SHP77 treated with DMSO at 0.1 percent for 48 hours (cell line): ENCODE measurements at regions not wholly inside any gene's neighbourhood (a gene's known extent, or its start where the extent isn't known, plus 50 kb on each side); places are given as distances from the start of the nearest gene placed in this dataset.

Source experiments
- DNase-seq: peaks from one replicate; lab custom pipeline; 2025; lab: John Stamatoyannopoulos, UW

DNA sequence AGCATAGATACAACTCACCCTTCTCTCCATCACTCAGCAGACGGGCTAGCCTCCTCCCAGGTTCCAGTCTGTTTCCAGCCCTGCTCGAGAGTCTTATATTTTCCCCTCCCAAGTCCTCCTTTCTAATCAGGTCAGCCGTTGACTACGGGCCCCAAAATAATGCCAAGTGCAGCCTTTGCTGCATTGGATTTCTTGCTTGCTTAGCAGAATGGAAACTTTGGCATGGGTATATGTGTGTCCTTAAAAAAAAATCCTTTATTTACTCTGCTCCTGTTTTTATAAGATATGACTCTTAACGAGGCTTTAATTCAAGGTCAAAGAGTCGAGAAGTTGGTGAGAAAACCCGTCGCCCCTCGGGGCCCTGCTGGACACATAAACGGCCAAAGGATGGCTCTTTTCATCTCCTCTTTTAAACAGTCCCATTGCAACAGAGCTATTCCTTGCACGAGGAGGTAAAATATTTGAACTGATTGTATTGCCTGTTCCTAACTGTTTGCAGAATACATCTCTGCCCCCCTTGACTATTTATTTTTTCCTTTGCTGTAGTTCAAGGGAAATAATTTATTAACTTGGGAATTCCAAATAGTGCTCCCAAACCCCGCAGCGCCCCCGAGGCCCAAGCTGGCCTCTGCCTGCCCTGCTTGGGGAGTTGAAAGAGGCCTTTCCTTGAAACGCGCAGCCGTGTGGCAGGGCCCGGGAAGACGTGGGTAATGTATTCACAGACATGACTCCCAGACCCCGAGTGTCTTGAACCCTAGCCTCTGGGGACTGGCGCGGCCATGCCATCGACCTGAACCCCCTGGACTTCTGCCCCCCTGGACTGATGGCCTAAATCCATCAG lies 156.5 kb upstream of the MYL2 start:
- no peak for DNase-seq

DNA sequence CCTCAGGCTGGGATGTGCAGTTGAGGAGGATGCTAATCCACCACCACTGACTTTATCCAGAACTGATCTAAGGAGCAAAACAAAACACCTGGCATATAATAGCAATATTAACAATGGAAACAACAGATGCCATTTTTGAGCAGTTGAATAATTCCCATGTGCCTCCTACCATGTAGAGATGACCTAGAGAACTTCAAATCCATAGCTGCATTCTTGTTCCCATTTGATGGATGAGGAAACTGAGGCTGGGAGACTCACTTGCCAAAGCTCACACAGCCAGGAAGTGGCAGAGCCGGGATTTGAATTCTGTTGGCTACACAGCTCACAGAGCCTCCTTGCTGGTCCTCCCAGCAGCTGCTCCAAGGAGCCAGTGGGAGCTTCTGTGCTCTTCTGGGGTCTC lies 155.8 kb upstream of the MYL2 start:
- no peak for DNase-seq

DNA sequence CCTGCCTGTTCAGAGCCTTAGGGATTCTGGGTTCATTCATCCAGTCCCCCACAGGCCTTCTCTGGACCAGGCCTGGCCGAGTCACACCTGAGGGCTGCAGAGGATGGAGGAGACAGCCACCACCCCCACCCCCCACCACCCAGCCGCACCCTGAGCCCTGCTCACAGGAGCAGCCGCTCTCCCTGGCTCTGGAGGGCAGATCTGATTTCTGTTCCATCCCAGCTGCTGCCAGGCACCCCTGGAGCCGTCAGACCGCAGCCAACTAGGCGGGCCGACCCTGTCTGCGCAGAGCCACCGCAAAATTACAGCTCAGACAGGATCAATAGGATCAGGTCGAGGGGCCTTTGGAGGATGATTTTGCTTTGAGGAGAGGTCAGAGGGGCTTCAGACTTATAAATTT lies 154.6 kb upstream of the MYL2 start:
- no peak for DNase-seq

DNA sequence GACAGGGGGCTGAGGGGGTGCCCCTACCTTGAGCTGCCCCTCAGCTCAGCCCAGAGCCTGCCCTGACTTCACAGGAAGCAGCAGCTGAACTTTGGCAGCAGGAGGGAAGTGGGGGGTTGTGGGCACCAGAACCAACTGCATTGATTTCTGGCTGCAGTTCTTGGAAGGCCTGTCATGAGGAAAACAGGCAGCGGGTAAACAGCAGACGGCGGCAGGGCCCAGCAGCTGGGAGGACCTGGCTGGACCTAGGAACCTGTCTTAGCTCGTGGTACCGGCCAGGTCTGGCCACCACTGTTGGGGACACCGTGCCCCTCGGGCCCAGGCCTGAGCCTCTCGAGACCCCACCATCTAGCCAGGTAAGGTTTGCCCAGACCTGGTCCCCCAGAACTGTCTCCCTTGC lies 154.2 kb upstream of the MYL2 start:
- no peak for DNase-seq

DNA sequence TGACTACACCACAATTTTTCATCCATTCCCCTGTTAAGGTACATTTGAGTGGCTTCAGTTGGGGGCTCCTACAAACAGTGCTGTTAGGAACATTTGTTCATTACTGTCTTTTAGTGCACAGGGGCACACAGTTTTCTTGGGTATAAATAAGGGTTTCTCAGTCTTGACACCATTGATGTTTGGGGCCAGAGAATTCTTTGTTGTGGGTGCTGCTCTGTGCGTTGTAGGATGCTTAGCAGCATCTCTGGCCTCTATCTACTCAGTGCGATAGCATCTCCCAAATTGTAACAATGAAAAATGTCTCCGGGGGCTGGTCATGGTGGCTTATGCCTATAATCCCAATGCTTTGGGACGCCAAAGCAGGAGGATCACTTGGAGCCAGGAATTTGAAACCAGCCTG lies 153.0 kb upstream of the MYL2 start:
- no peak for DNase-seq

DNA sequence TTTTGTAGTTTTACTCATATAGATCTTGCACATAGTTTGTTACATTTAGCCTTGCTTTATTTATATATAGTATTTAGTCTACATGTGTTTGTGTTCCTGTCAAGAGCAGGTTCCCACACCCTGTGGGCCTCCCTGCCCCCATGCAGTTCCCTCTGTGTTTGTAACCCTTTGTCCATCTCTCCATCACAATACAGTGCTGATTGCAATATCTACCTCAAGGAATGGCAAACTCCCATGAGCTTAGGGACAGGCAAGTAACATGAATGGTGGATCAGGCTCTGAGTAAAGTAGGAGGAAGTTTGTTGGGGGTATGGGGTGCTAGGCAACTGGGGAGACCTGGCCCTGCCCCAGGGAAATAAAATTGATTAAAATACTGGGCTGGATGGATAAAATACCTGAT lies 151.9 kb upstream of the MYL2 start:
- DNase-seq, result no peak

DNA sequence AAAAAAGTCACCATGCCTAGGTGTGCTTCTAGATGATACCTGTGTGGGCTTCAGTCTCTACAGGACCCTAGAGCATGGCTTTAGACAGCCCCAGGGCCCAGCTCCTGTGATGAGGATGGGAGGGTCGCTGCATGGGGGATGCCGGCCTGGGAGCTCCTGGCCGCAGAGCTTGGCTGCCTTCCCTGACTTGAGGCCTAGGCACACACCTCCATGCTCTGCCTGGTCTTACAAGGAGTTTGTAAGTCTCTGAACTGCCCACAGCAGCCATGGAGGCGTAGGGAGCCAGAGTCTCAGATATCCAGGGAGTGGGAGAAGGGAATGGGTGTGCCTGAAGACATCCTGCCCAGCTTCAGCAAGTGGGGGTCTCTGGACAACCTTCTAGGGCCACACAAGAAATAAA lies 149.5 kb upstream of the MYL2 start:
- DNase-seq, result no peak

DNA sequence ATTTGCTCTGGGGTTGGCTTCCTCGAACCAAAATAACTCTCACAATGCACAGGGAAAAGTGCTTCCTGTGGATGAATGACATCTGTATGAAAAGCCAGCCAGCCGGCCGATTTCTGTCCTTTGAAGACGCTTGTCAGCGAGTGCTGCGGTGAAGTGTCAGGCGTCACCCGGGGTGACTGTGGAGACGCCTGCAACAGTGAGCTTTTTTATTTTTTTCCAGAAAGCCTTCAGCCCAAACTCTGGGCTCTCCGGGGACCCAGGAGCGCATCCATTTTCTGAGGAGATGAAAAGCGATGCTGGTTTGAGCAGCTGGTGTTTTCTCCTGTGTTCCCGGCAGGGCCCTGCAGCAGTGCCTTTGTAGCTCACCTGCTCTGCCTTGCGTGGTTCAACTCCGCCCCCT lies 147.9 kb upstream of the MYL2 start:
- no peak for DNase-seq

DNA sequence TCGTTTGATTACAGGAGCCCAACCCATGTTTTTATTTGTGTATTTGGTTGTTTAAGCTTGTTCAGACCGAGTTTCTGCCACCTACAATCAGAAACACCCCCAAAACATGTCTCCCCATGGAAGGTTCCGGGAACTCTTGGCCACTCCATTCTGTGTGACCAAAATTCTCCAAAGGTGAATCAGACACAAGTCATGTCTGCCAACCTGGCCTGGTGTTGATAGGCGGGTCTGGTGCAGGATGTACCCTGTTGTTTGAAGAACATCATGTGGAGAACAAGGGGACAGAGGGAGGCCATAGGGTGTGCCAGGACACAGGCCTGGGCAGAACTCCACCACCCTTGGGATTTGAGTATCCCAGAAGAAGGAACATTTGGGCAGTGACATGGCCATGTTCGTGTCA lies 147.1 kb upstream of the MYL2 start:
- DNase-seq, result no peak

DNA sequence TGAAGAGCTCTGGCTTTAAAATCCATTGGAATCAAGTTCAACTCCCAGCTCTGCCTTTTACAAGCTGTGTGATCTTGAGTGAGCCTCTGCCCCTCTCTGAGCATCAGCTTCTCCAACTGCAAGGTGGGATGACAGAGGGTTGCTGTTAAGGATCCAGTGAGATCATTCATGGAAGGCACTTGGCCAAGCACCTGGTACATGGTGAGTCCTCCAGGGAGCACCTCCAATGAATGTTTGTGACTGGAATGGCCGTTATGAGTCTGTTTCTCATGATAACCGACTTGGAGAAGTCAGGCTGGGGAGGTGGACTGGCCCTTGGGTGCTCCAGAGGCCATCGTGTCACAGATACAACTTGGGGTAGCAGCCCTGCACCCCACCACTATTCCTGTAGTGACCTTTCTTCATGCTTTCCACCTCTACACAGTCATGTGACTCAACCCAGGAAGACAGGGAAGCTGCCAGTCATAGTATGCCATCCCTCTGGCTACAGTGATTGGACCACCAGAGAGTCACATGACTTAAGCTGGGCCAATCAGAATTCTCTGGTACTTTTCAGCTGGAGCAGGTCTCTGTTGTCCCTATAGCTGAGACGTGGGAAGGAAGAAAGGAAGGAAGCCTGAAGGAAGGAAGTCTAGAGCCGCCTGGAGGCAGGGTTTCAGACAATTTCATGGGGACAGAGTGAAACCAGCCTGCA lies 146.5 kb upstream of the MYL2 start:
- DNase-seq, result no peak

DNA sequence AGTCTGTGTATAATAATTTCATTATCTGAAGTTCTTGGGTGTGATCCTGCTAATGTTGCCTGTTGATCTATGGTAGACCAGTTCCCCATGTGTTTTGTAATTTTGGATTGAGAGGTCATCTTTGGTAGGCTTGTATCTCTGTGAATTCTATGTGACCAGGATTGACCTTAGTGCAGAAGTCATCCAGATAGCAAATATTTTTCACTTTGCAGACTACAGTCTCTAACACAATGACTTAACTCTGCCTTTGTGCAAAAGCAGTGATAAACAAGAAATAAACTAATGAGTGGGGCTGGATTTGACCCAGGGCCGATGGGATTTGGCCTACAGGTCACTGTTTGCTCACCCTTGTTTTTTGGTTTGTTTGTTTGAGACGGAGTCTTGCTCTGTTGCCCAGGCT lies 144.6 kb upstream of the MYL2 start:
- no peak for DNase-seq

DNA sequence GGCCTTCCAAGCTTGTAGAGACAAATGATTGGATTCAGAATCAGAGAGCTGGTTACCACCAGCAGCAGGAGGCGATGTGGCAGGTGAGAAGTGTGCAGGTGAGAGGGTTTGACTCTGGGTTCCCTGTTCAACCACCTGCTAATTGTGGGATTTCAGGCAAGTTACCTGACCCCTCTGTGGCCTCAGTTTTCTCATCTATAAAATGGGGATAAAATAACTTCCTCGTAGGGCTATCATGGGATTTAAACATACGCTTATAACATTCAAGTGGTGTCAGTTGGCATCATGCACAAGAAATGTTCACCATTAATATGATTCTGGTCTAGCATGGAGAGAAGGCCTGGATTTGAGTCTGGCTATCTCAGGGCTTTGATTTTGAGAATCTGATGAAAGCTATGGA lies 143.8 kb upstream of the MYL2 start:
- DNase-seq, result no peak

DNA sequence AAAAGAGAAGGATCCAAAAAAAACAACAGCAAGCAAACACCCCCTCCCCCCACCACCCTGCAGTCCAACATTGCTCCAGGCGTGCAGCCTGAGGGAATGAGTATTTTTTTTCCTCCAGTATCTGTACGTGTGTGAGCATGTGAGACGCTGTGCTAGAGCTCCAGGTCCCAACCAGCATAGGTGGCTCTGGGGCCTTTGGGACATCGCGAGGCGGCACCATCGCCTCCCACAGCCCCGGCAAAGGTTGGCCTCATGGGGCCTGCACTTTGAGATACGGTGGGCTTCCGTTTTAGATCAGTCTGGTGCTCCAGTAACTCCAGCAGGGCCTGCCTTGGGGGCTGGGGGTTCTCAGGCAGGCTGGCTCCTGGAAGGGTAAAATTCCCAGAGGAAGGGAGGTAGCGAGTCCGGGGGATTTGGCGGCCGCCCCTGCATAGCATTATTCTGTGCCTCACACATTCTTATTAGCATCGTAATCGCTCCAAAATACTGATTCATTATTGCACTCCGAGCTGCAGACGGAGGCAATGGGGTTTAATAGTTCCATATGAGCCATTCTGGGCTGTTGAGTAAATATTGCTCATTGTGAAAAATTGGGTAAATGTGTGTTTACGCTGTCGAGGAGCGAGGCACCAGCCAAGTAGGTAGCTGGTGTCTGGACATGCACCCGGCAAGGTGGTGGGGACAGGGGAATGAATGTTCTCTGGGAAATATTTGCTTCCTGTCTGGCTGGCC lies 143.1 kb upstream of the MYL2 start:
- no peak for DNase-seq

DNA sequence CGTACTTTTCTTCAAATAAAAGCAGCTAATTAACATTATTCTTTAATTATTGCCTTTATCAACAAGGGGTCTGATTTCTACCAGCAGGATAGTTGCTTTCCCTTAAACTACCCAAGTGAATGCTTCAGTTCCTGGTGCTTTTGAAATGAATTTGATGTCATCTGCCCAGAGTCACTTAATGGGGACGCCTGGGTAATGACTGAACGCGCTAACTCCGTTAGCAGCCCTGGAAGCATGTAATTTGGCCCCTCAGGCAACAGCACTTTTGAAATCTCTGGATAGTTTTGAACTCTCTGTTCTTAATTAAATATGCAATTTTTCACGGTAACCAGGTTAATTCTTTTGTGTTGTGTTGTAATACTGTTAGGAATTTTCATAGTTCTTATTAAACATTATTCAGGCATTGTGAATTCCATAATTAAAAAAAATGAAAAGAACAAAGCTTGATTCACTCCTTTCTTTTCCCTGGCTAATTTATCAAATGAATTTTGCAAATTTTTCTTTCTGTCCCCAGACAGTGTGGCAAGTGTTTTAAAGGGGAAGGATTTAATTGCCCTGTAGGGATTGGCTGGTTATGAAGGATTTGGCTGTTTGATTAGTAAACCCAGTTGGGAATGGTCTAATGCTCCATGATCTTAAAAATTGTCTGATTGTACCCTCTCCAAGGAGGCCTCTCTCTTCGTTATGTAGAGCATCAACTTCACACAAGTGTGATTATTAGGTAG lies 137.5 kb upstream of the MYL2 start:
- DNase-seq, result no peak

DNA sequence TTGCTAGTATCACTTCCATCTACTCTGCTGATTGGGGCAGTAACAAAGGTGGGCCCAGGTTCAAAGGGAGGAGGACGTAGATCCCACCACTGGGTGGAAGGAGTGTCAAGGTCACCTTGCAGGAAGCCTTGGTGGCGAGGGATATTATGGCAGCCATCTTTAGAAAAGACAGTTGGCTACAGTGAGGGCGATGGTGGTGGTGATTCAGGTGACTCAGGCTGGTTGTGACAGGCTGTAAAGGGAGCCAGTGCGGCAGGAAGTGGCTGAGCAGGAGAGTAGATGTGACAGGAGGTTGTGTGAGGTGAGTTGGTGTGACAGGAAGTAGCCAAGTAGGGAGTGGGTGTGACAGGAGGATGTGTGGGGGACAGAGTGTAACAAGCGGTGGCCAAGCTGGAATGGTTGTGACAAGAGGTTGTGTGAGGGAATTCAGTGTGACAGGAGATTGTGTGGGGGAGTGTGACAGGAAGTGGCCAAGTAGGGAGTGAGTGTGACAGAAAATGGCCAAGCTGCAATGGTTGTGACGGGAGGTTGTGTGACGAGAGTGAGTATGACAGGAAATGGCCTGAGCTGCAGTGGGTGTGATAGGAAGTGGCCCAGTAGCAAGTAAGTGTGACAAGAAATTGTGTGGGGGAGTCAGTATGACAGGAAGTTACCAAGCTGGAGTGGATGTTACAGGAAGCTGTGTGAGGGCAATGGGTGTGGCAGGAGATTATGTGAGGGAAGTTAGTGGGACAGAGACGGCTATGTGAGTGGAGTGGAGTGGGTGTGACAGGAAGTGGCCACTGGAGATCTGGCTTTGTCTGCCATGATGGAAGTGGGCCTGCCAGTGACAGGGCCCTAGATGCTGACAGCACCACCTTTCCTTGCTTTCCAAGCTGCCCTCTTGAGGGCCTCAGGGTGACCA lies 136.5 kb upstream of the MYL2 start:
- no peak for DNase-seq

DNA sequence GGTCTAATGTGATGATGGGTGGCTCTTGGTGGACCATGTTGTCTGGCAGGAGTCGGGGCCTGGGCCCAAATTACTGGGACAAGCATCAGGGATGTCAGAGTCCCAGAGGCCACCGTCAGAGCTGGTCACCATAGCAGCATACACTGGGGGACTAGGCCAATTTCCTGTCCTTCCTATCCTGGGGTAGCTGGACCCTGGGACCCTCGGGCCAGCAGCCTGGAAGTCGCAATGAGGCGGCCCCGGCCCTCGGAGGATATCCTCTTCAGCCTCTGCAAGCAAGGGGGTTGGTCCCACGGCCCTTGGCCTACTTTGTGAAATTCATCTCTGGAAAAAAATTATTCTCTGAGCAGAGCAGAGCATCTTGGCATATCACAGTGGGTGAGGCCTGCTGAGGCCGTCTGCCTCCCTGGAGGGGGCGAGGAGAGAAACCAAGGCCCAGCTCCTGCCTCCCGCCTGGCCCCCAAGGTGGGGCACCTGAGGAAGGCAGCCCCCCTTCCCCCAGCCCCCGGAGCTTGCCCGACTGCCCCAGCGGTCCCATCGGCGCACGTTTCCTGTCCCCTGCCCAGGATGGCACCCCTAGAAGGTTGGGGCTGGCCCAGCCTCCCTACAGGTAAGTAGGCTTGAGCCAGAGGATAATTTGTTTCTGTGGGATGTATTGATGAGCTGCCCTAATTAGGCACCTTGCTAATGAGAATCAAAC lies 135.0 kb upstream of the MYL2 start:
- no peak for DNase-seq

DNA sequence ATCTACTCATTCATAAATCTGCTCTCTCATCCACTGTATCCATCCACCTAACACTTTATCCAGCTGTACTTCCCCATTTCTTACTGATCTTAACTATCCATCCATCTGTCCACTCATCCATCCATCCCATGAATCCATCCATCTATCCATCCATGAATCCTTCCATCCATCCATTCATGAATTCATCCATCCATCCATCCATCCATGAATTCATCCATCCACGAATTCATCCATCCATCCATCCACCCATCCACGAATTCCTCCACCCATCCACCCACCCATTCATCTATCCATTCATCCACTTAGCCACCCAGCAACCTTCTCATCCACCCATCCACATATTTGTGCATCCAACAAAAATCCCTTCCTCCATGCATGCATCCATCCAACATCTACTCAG lies 128.6 kb upstream of the MYL2 start:
- no peak for DNase-seq

DNA sequence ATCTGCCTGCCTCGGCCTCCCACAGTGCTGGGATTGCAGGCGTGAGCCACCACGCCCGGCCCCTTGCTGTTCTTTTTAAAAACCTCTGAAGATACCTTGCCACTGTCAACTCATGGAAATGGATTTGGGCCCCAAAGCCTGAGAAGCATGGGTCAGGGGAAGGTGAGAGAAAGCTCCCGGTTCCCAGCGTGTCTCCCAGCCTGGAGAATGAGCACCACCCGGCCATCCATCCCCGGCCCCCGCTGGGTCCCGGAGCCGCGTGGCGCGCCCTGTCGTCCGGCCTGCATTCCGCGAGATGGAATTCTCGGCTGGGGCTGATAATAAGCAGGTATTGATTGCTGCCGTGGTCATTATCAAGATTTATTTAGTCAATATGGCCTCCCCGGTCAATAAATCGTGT lies 126.5 kb upstream of the MYL2 start:
- DNase-seq, result no peak

DNA sequence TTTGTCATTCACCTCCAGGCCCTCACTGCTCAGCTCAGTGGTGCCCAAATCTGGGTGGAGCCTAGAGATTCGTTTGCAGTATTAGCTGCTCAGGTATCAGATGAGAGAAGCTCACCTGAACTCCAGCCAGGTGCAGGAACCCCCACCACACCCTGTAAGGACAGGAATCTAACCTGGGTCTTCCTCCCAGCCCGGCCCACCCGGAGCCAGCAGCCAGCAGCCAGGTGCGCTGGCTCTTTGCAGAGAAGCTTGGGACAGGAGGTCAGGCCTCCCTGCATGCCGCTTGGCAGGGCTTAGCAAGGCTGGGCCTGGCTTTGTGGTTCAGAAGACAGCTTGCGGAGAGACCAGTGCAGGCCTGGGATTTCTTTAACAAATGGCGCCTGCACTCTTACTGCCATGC lies 125.6 kb upstream of the MYL2 start:
- DNase-seq, result no peak

DNA sequence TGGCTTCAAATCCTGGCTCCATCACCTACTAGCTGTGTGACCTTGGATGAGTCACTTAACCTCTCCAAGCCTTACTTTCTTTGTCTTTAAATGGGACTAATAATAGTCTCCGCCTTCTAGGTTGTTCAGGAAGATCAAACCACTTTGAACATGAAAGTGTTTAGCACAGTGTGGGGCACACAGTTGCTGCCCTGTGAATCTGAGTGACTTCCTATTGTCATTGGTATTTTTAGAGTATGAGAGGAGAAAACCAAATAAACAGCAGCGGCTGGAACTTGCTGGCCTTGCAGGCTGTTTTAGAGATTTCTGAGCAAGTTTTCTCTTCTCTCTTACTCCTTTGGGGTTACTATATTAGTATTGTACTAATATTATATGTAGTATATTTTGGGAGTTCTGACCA lies 120.7 kb upstream of the MYL2 start:
- no peak for DNase-seq

DNA sequence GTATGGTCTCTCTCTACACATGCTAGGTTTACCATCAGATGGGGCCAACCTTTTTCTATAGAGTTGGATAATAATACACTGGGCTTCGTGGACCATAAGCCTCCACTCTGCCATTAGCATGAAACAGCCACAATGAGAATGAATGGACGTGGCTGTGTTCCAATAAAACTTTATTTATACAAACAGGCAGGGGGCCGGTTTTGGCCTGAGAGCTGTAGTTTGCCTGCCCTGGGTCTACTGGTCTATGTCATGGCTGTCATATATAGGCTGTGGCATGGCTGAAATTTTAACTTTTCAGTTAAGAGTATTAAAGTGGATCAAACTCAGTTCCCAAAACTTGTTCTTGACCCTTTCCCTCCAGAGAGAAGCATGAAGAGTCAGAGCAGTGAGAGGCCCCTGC lies 120.3 kb upstream of the MYL2 start:
- DNase-seq, result no peak
